H1 (cell line): ENCODE measurements at regions not wholly inside any gene's neighbourhood (a gene's known extent, or its start where the extent isn't known, plus 50 kb on each side); places are given as distances from the start of the nearest gene placed in this dataset.

ENCODE experiments used
- CTCF ChIA-PET: fragments of 300-600 bp; sonication (Branson Sonifier 250); formaldehyde crosslinking; loops from one replicate; lab custom pipeline; 2021; ENCODE audit not compliant: partially characterized antibody; lab: Charles Lee
- POLR2A ChIA-PET: fragments of 300-600 bp; sonication (Branson Sonifier 250); formaldehyde crosslinking; loops from one replicate; lab custom pipeline; 2021; ENCODE audit warnings: inconsistent platforms; ENCODE audit not compliant: partially characterized antibody; lab: Charles Lee
- DNase-seq, 2 experiments: peaks; one replicate each; pipeline versions ENCODE4 v3.0.0 to v3.0.0-alpha.2; 2010 to 2022; ENCODE audit warnings: low spot score in 2 of 2, low read depth in 1 of 2, mixed read lengths in 1 of 2
- FAIRE-seq: peaks from 2 replicates; lab custom pipeline; 2011; peaks lifted over from hg19 to GRCh38; lab: Jason Lieb, UNC
- H2AFZ ChIP-seq: 2 replicates; pipeline ENCODE4 v1.8.1; 2012; ENCODE audit warnings: low read length, inconsistent platforms
- H2AK5ac ChIP-seq: 2 replicates; pipeline ENCODE4 v1.6.1; 2013; ENCODE audit warnings: low read depth, low read length
- H2BK120ac ChIP-seq: replicated peaks from 2 replicates; pipeline ENCODE3; 2013; ENCODE audit warnings: low read depth, low read length, inconsistent platforms
- H2BK12ac ChIP-seq: 2 replicates; pipeline ENCODE4 v1.6.1; 2013; ENCODE audit warnings: low read depth, low read length
- H2BK15ac ChIP-seq: 2 replicates; pipeline ENCODE4 v1.6.1; 2013; ENCODE audit warnings: low read length
- H2BK20ac ChIP-seq: 2 replicates; pipeline ENCODE4 v1.6.1; 2013; ENCODE audit warnings: low read length
- H2BK5ac ChIP-seq: 2 replicates; pipeline ENCODE4 v1.6.1; 2013; ENCODE audit warnings: low read depth, low read length
- H3K14ac ChIP-seq: 2 replicates; pipeline ENCODE4 v1.6.1; 2013; ENCODE audit warnings: inconsistent platforms; ENCODE audit not compliant: insufficient read length
- H3K18ac ChIP-seq: 2 replicates; pipeline ENCODE4 v1.6.1; 2013; ENCODE audit warnings: low read length; ENCODE audit errors: extremely low read depth
- H3K23ac ChIP-seq: 2 replicates; pipeline ENCODE4 v1.6.1; 2013; ENCODE audit warnings: inconsistent platforms; ENCODE audit not compliant: insufficient read length
- H3K23me2 ChIP-seq: 2 replicates; pipeline ENCODE4 v1.6.1; 2013; ENCODE audit warnings: low read depth, low read length
- H3K27ac ChIP-seq: 2 replicates; pipeline ENCODE4 v1.6.1; 2011; ENCODE audit warnings: low read depth, low read length, inconsistent platforms
- H3K27me3 ChIP-seq, 4 experiments: replicated peaks in 1 of 4; 1 replicate in 1 of 4; 2 replicates in 3 of 4; pipeline versions ENCODE4 v1.6.1 to v1.8.1; 2011 to 2013; ENCODE audit warnings: low read length in 3 of 4, mild to moderate bottlenecking in 3 of 4, inconsistent platforms in 2 of 4, mixed read lengths in 2 of 4, moderate library complexity in 1 of 4; ENCODE audit not compliant: control insufficient read depth in 3 of 4, insufficient read depth in 3 of 4; ENCODE audit errors: extremely low read depth in 1 of 4
- H3K36me3 ChIP-seq, 4 experiments: 2 replicates each; pipeline versions ENCODE4 v1.6.1 to v1.8.1; 2011 to 2013; ENCODE audit warnings: mild to moderate bottlenecking in 4 of 4, low read length in 3 of 4, moderate library complexity in 2 of 4, control low read depth in 1 of 4, inconsistent platforms in 1 of 4; ENCODE audit not compliant: insufficient read depth in 4 of 4, control insufficient read depth in 2 of 4
- H3K4ac ChIP-seq: replicated peaks from 2 replicates; pipeline ENCODE3; 2013; ENCODE audit warnings: low read length, low read depth, mixed read lengths, inconsistent platforms; ENCODE audit not compliant: insufficient read length
- H3K4me1 ChIP-seq, 4 experiments: replicated peaks in 1 of 4; 1 replicate in 1 of 4; 2 replicates in 3 of 4; pipeline versions ENCODE4 v1.6.1 to v1.8.1; 2011 to 2013; ENCODE audit warnings: low read length in 3 of 4, inconsistent platforms in 2 of 4, mixed read lengths in 1 of 4; ENCODE audit not compliant: insufficient read depth in 4 of 4, control insufficient read depth in 3 of 4
- H3K4me2 ChIP-seq, 2 experiments: 2 replicates each; pipeline versions ENCODE4 v1.6.1 to v1.8.1; 2011 to 2013; ENCODE audit warnings: low read depth in 2 of 2, low read length in 2 of 2, control low read depth in 1 of 2, inconsistent platforms in 1 of 2, mild to moderate bottlenecking in 1 of 2; ENCODE audit not compliant: insufficient read depth in 1 of 2
- H3K4me3 ChIP-seq, 4 experiments: fragments of 200-600, 300-600 bp in 1 of 4; sonication (generic), shearing (Covaris generic), sonication (Bioruptor Twin) in 1 of 4; 2 replicates each; pipeline versions ENCODE4 v1.5.1 to v1.8.1; 2011 to 2016; ENCODE audit warnings: low read length in 4 of 4, low read depth in 3 of 4, control low read depth in 2 of 4, inconsistent platforms in 2 of 4, mild to moderate bottlenecking in 2 of 4, mixed read lengths in 1 of 4, moderate library complexity in 1 of 4; ENCODE audit not compliant: insufficient read depth in 2 of 4; ENCODE audit errors: extremely low read depth in 1 of 4
- H3K56ac ChIP-seq: replicated peaks from 2 replicates; pipeline ENCODE3; 2013; ENCODE audit warnings: low read depth, mild to moderate bottlenecking, mixed read lengths, low read length, inconsistent platforms; ENCODE audit not compliant: insufficient read length
- H3K79me1 ChIP-seq: 2 replicates; pipeline ENCODE4 v1.6.1; 2013; ENCODE audit warnings: low read depth, low read length, control low read depth
- H3K79me2 ChIP-seq, 2 experiments: 2 replicates each; pipeline versions ENCODE4 v1.6.1 to v1.8.1; 2012 to 2013; ENCODE audit warnings: low read length in 2 of 2, mild to moderate bottlenecking in 2 of 2, inconsistent platforms in 1 of 2; ENCODE audit not compliant: insufficient read depth in 2 of 2, control insufficient read depth in 1 of 2
- H3K9ac ChIP-seq, 4 experiments: replicated peaks in 1 of 4; 1 replicate in 1 of 4; 2 replicates in 3 of 4; pipeline versions ENCODE4 v1.6.1 to v1.8.1; 2011 to 2013; ENCODE audit warnings: low read depth in 3 of 4, low read length in 3 of 4, control low read depth in 2 of 4, mild to moderate bottlenecking in 2 of 4, moderate library complexity in 2 of 4, inconsistent platforms in 1 of 4; ENCODE audit errors: extremely low read depth in 1 of 4
- H3K9me3 ChIP-seq, 2 experiments: 2 replicates each; pipeline versions ENCODE4 v1.6.1 to v1.8.1; 2012 to 2013; ENCODE audit warnings: mild to moderate bottlenecking in 2 of 2, moderate library complexity in 2 of 2, control low read depth in 1 of 2, inconsistent platforms in 1 of 2, low read depth in 1 of 2, low read length in 1 of 2, mixed read lengths in 1 of 2; ENCODE audit not compliant: insufficient read depth in 2 of 2
- H4K20me1 ChIP-seq, 2 experiments: replicated peaks in 1 of 2; 2 replicates each; pipeline versions ENCODE3 to v1.8.1; 2011 to 2013; ENCODE audit warnings: inconsistent platforms in 2 of 2, low read length in 2 of 2, mild to moderate bottlenecking in 1 of 2; ENCODE audit not compliant: insufficient read depth in 2 of 2, control insufficient read depth in 1 of 2
- H4K5ac ChIP-seq: 2 replicates; pipeline ENCODE4 v1.6.1; 2013; ENCODE audit warnings: low read length, low read depth, mixed read lengths, inconsistent platforms; ENCODE audit not compliant: insufficient read length
- H4K8ac ChIP-seq: 2 replicates; pipeline ENCODE4 v1.8.0; 2013; ENCODE audit warnings: mild to moderate bottlenecking, moderate library complexity, low read length, inconsistent platforms; ENCODE audit not compliant: insufficient read depth; ENCODE audit errors: extremely low read depth
- H4K91ac ChIP-seq: replicated peaks from 2 replicates; pipeline ENCODE3; 2013; ENCODE audit warnings: low read length, mixed read lengths, inconsistent platforms; ENCODE audit not compliant: insufficient read length
- BACH1 ChIP-seq: IDR thresholded peaks from 2 replicates; pipeline ENCODE4 v1.6.1; 2012; ENCODE audit warnings: low read length, improper control_type of control experiment
- BRCA1 ChIP-seq: IDR thresholded peaks from 2 replicates; pipeline ENCODE4 v1.6.1; 2012; ENCODE audit warnings: low read depth, low read length, improper control_type of control experiment
- CBX5 ChIP-seq: fragments of 300-800, 300-1000 bp; sonication (generic); IDR thresholded peaks from 2 replicates; pipeline ENCODE4 v1.7.1; 2016; ENCODE audit warnings: antibody characterized with exemption, low read length, low read depth
- CHD2 ChIP-seq: IDR thresholded peaks from 2 replicates; pipeline ENCODE4 v1.6.1; 2012; ENCODE audit warnings: low read length, improper control_type of control experiment
- CTBP2 ChIP-seq: IDR thresholded peaks from 2 replicates; pipeline ENCODE4 v1.7.0; 2011; ENCODE audit warnings: borderline replicate concordance, mild to moderate bottlenecking, moderate library complexity, mixed read lengths, low read length; ENCODE audit not compliant: insufficient read depth, insufficient read length
- E2F6 ChIP-seq: IDR thresholded peaks from 2 replicates; pipeline ENCODE4 v1.6.1; 2012; ENCODE audit warnings: inconsistent platforms
- EGR1 ChIP-seq: IDR thresholded peaks from 2 replicates; pipeline ENCODE4 v1.6.1; 2011; ENCODE audit warnings: low read depth, low read length, borderline replicate concordance
- JUND ChIP-seq: IDR thresholded peaks from 2 replicates; pipeline ENCODE4 v1.6.1; 2011; ENCODE audit warnings: mild to moderate bottlenecking, improper control_type of control experiment, low read length
- KDM5A ChIP-seq: fragments of 200-600 bp; IDR thresholded peaks from 2 replicates; pipeline ENCODE4 v1.7.1; 2012; ENCODE audit warnings: mild to moderate bottlenecking, low read length, inconsistent platforms, mixed read lengths
- SAP30 ChIP-seq: fragments of 300-600 bp; sonication (generic); IDR thresholded peaks from 2 replicates; pipeline ENCODE4 v1.7.1; 2012; ENCODE audit warnings: low read length, moderate library complexity, mild to moderate bottlenecking, inconsistent platforms; ENCODE audit not compliant: insufficient read depth, insufficient replicate concordance
- SIRT6 ChIP-seq: IDR thresholded peaks from one replicate; pipeline ENCODE4 v1.7.1; 2012; ENCODE audit warnings: low read length, inconsistent platforms
- SIX5 ChIP-seq: IDR thresholded peaks from 2 replicates; pipeline ENCODE4 v1.6.1; 2011; ENCODE audit warnings: mild to moderate bottlenecking, low read depth, low read length
- SP4 ChIP-seq: IDR thresholded peaks from 2 replicates; pipeline ENCODE4 v1.6.1; 2012; ENCODE audit warnings: low read length, inconsistent platforms
- WGBS, 2 experiments: shearing (Covaris generic) in 1 of 2; methylation state at CpG; one replicate each; pipeline versions ENCODE4 v1.1.6 to v1.1.7; 2013 to 2015; ENCODE audit warnings: low lambda C conversion rate in 2 of 2, mixed read lengths in 2 of 2, inconsistent platforms in 1 of 2, low coverage in 1 of 2, missing lambda C conversion rate in 1 of 2; ENCODE audit not compliant: insufficient replicate concordance in 2 of 2, insufficient coverage in 1 of 2, insufficient read length in 1 of 2; ENCODE audit errors: extremely low coverage in 1 of 2, missing lambda C conversion rate in 1 of 2; 5-methylcytosine and 5-hydroxymethylcytosine counted together

GRCh38 chr5:42351956-42352355, 71.3 kb upstream of the GHR start:
- Histone ChIP-seq H3K9ac (no peak overlapping the region), H3K4me1 (no peaks in the 10 kb centered on the region), H3K9me3 (peaks cover 7 to 8% of the 10 kb centered on the region in 2 experiments; a peak in 3 of 4 replicates), H2BK120ac (no peak overlapping the region), H3K4ac (no peak overlapping the region), H3K23me2 (no peaks in the 10 kb centered on the region), H2BK15ac (no peak overlapping the region), H3K27ac (no peak overlapping the region), H4K91ac (no peak overlapping the region), H3K79me1 (no peaks in the 10 kb centered on the region), H2BK5ac (no peak overlapping the region), H4K20me1 (no peaks in the 10 kb centered on the region), H3K4me3 (no peak overlapping the region), H2AK5ac (no peak overlapping the region), H3K18ac (no peak overlapping the region), H4K5ac (no peak overlapping the region), H3K56ac (no peak overlapping the region), H4K8ac (no peak overlapping the region), H2AFZ (no peak overlapping the region), H3K36me3 (no peaks in the 10 kb centered on the region), H2BK12ac (no peak overlapping the region), H3K23ac (no peak overlapping the region), H3K14ac (no peak overlapping the region), H3K27me3 (no peaks in the 10 kb centered on the region), H3K79me2 (no peaks in the 10 kb centered on the region), H3K4me2 (no peak overlapping the region), H2BK20ac (no peak overlapping the region)
- DNase-seq (no peak), FAIRE-seq (no peak)
- CTCF ChIA-PET, result no interaction called here
- POLR2A ChIA-PET, result no interaction called here
- TF ChIP-seq KDM5A (no peak), EGR1 (no peak), JUND (no peak), BACH1 (no peak), E2F6 (no peak), CHD2 (no peak), CBX5 (no peak), BRCA1 (no peak), SIRT6 (no peak), CTBP2 (no peak), SAP30 (no peak), SP4 (no peak), SIX5 (no peak)
- WGBS, 2 experiments, result 92% methylated on average over 1 of the region's 1 CpG; no CpG with 5 or more reads in 1 of the 2 experiments
